HuH-7.5 (cell line): ENCODE measurements at regions not wholly inside any gene's neighbourhood (a gene's known extent, or its start where the extent isn't known, plus 50 kb on each side); places are given as distances from the start of the nearest gene placed in this dataset.
"Not testable (repeated sequence)": the region's sequence is repeated elsewhere in the genome, so short reads cannot be mapped to it uniquely, and the experiment has no call there.

ENCODE experiments used
- DNase-seq: peaks from one replicate; pipeline ENCODE4 v3.0.0; 2011; ENCODE audit warnings: low spot score

DNA sequence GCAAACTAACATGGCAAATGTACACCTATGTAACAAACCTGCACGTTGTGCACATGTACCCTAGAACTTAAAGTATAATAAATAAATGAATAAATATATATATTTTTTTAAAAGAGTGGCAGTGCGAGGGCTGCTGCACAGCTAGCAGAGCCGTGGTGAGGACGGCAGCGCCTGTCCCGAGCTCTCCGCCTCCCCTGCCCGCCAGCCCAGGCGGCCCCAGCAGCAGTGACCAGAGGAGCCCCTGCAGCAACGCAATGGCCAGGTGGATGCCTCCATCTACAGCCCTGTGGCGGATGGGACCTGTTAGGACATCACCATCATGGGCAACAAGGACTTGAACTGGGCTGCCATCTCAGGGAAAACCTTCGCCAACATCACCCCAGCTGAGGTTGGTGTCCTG is 351.9 kb downstream of the FAM72C start:
- no peak for DNase-seq

GRCh38 chr1:143611159-143611558 is 360.6 kb downstream of the FAM72C start:
- DNase-seq = no peak

DNA sequence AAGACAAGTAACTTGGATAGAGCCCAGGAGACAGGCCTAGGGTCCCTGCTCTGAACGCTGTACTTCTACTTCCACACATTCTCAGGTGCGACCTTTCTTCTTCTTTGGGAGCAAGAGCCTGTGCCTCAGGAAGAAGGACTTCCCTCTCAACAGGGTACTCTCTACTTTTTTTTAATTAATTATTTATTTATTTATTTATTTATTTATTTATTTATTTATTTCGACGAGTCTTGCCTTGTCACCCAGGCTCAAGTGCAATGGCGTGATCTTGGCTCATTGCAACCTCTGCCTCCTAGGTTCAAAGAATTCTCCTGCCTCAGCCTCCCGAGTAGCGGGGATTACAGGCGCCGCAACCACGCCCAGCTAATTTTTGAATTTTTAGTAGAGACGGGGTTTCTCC is 361.6 kb downstream of the FAM72C start:
- no peak for DNase-seq

- no peak for DNase-seq
These were observed 366.9 kb downstream of the FAM72C start for GRCh38 chr1:143604887-143605286.

GRCh38 chr1:143584508-143584907 is 387.3 kb downstream of the FAM72C start:
- no peak for DNase-seq

- DNase-seq = no peak
These were observed 396.8 kb downstream of the FAM72C start for GRCh38 chr1:143574891-143575520.

DNA sequence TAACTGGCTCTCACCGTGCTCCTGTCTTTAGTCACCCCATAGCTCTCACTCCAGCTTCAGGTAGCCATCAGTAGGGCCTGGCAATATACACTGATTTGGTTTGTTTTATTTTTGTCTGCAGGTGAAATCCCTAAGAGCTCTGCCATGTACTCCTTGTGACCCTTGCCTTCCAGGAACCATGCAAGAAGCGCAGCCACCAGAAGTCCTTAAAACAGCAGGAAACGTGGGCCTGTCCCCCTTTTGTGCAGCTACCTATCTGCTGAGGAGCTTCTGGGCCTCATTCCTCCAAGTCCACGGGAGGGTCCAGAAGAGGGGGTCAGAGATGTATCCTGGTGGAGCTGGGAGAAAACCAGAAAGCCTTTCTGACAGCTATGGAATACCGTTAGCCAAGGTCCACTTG is 399.1 kb downstream of the FAM72C start:
- not testable (repeated sequence) for DNase-seq

- not testable (repeated sequence) for DNase-seq
These were observed 408.0 kb downstream of the FAM72C start for GRCh38 chr1:143563761-143564160.

GRCh38 chr1:143553627-143554026 is 418.2 kb downstream of the FAM72C start:
- DNase-seq = no peak

DNA sequence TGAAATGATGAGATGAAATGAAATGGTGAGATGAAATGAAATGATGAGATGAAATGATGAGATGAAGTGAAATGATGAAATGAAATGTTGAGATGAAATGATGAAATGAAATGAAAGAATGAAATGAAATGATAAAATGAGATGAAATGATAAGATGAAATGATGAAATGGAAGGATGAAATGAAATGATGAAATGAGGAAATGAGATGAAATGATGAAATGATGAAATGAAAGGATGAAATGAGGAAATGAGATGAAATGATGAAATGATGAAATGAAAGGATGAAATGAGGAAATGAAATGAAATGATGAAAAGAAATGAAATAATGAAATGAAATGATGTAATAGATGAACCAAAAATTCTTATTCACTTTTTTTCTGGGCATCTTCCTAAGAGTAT is 467.1 kb downstream of the FAM72C start:
- DNase-seq = not testable (repeated sequence)

DNA sequence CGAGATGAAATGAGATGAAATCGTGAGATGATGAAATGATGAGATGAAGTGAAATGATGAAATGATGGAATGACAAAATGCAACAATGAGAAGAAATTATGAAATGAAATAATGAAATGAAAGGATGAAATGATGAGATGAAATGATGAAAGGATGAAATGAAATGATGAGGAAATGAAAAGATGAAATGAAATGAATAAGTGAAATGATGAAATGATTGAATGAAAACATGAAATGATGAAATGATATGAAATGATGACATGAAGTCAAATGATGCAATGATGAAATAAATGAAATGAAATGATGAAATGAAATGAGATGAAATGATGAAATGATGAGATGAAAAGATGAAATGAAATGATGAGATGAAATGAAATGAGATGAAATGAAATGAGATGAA is 467.7 kb downstream of the FAM72C start:
- not testable (repeated sequence) for DNase-seq

DNA sequence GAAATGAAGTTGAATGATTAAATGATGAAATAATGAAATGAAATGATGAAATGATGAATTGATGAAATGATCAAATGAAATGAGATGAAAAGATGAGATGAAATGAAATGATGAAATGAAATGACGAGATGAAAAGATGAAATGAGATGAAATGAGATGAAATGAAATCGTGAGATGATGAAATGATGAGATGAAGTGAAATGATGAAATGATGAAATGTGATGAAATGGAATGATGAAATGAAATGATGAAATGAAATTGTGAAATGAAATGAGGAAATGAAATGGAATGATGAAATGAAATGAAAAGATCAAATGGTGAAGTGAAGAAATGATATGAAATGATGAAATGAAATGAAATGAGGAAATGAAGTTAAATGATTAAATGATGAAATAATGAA is 468.7 kb downstream of the FAM72C start:
- DNase-seq = not testable (repeated sequence)

DNA sequence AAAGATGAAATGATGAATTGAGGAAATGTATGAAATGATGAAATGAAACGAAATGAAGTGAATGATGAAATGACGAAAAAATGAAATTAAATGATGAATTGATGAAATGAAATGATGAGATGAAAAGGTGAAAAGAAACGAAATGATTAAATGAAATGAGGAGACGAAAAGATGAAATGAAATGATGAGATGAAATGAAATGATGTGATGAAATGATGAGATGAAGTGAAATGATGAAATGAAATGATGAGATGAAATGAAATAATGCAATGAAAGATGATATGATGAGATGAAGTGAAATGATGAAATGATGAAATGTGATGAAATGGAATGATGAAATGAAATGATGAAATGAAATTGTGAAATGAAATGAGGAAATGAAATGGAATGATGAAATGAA is 469.7 kb downstream of the FAM72C start:
- not testable (repeated sequence) for DNase-seq

GRCh38 chr1:143498059-143498749 is 473.6 kb downstream of the FAM72C start:
- DNase-seq = not testable (repeated sequence)

GRCh38 chr1:143497374-143497747 is 474.4 kb downstream of the FAM72C start:
- no peak for DNase-seq

DNA sequence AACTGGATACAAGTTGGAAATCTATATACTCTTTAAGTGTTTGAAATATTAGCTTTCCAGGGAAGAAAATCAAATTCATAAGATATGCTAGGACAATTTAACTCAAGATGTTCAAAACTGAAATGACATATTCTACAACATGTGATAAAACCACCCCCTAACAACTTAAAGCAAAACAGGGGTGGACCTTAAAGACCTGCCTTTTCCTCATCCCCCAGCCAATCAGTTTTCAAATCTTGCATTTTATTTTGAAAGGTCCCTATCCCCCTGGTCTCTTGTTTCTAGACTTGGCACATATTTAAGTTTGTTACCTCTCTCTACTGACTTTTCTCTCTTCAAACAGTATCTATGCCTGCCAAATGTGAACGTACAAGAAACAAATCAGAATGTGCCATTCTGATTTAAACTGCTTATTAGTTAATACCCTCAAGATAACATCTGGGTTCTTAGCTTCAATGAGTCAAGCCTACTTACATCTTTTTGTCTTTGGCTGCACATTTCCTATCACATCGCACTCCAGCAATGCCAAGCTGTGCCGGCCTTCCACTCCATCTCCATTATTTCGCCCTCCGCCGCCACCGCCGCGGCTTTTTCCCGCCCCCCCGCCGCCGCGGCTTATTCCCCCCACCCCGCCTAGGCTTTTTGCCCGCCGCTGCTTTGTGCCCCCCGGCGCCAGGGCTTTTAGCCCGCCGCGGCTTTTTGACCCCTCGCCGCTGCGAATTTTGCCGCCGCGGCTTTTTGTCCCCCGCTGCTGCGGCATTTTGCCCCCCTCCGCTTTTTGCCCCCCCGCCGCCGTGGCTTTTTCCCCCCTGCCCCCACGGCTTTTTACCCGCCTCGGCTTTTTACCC is 475.0 kb downstream of the FAM72C start:
- not testable (repeated sequence) for DNase-seq
